Type B pancreatic cell (in vitro differentiated cells): ENCODE measurements at regions not wholly inside any gene's neighbourhood (a gene's known extent, or its start where the extent isn't known, plus 50 kb on each side); places are given as distances from the start of the nearest gene placed in this dataset.

ENCODE experiments used
- DNase-seq: peaks from one replicate; pipeline ENCODE4 v3.0.0; 2021; ENCODE audit warnings: mixed read lengths; ENCODE audit not compliant: unreplicated experiment; ENCODE audit errors: extremely low spot score
- H3K27ac Mint-ChIP-seq: 2 replicates; pipeline ENCODE4 v1.8.0; 2021; ENCODE audit warnings: mild to moderate bottlenecking, mixed read lengths
- H3K27me3 Mint-ChIP-seq: 2 replicates; pipeline ENCODE4 v1.8.0; 2021; ENCODE audit warnings: mixed read lengths
- H3K36me3 Mint-ChIP-seq: 2 replicates; pipeline ENCODE4 v1.8.0; 2021; ENCODE audit warnings: mixed read lengths
- H3K4me1 Mint-ChIP-seq: one replicate; pipeline ENCODE4 v1.8.0; 2021; ENCODE audit warnings: mixed read lengths; ENCODE audit not compliant: unreplicated experiment
- H3K4me3 Mint-ChIP-seq: 2 replicates; pipeline ENCODE4 v1.8.0; 2021; ENCODE audit warnings: mild to moderate bottlenecking, mixed read lengths
- H3K9me3 Mint-ChIP-seq: 2 replicates; pipeline ENCODE4 v1.8.0; 2021; ENCODE audit warnings: mixed read lengths
- CTCF ChIP-seq: fragments of 200-600 bp; sonication (generic); conservative IDR thresholded peaks from 2 replicates; pipeline ENCODE4 v1.5.0; 2021; ENCODE audit warnings: antibody characterized with exemption, mild to moderate bottlenecking

GRCh38 chr2:49251251-49251650 lies 96.9 kb upstream of the FSHR start:
- H3K9me3 Mint-ChIP-seq, result peaks cover 4% of the 10 kb centered on the region
- H3K4me3 Mint-ChIP-seq, result no peak overlapping the region
- H3K27ac Mint-ChIP-seq, result no peak overlapping the region
- no peaks in the 10 kb centered on the region for H3K4me1 Mint-ChIP-seq
- no peak for TF ChIP-seq CTCF
- DNase-seq, result no peak
- H3K27me3 Mint-ChIP-seq, result no peaks in the 10 kb centered on the region
- no peaks in the 10 kb centered on the region for H3K36me3 Mint-ChIP-seq

- H3K4me3 Mint-ChIP-seq, result no peak overlapping the region
- TF ChIP-seq CTCF, result no peak
- peaks cover 8% of the 10 kb centered on the region for H3K9me3 Mint-ChIP-seq
- no peak overlapping the region for H3K27ac Mint-ChIP-seq
- H3K27me3 Mint-ChIP-seq, result no peaks in the 10 kb centered on the region
- no peaks in the 10 kb centered on the region for H3K36me3 Mint-ChIP-seq
- DNase-seq, result no peak
- H3K4me1 Mint-ChIP-seq, result no peaks in the 10 kb centered on the region
Measured at GRCh38 chr2:49248506-49248905, 94.2 kb upstream of the FSHR start.

- Mint-ChIP-seq H3K27ac (no peak overlapping the region), H3K4me1 (no peaks in the 10 kb centered on the region), H3K36me3 (no peaks in the 10 kb centered on the region), H3K9me3 (peaks cover 8% of the 10 kb centered on the region), H3K4me3 (no peak overlapping the region), H3K27me3 (no peaks in the 10 kb centered on the region)
- DNase-seq, result no peak
- no peak for TF ChIP-seq CTCF
Measured at GRCh38 chr2:49241991-49242390, 87.7 kb upstream of the FSHR start.

GRCh38 chr2:49241501-49241900 lies 87.2 kb upstream of the FSHR start:
- TF ChIP-seq CTCF, result no peak
- Mint-ChIP-seq H3K27ac (no peak overlapping the region), H3K4me3 (no peak overlapping the region), H3K9me3 (peaks cover 6% of the 10 kb centered on the region), H3K36me3 (no peaks in the 10 kb centered on the region), H3K27me3 (no peaks in the 10 kb centered on the region), H3K4me1 (no peaks in the 10 kb centered on the region)
- no peak for DNase-seq

GRCh38 chr2:49240608-49241007 lies 86.3 kb upstream of the FSHR start:
- no peak for DNase-seq
- H3K4me1 Mint-ChIP-seq, result no peaks in the 10 kb centered on the region
- H3K36me3 Mint-ChIP-seq, result no peaks in the 10 kb centered on the region
- no peaks in the 10 kb centered on the region for H3K9me3 Mint-ChIP-seq
- no peaks in the 10 kb centered on the region for H3K27me3 Mint-ChIP-seq
- no peak overlapping the region for H3K4me3 Mint-ChIP-seq
- H3K27ac Mint-ChIP-seq, result no peak overlapping the region
- TF ChIP-seq CTCF, result no peak

GRCh38 chr2:49238604-49238960 lies 84.3 kb upstream of the FSHR start:
- H3K4me1 Mint-ChIP-seq, result no peaks in the 10 kb centered on the region
- DNase-seq, result no peak
- no peaks in the 10 kb centered on the region for H3K9me3 Mint-ChIP-seq
- H3K27ac Mint-ChIP-seq, result no peak overlapping the region
- H3K4me3 Mint-ChIP-seq, result no peak overlapping the region
- TF ChIP-seq CTCF, result no peak
- H3K36me3 Mint-ChIP-seq, result no peaks in the 10 kb centered on the region
- H3K27me3 Mint-ChIP-seq, result no peaks in the 10 kb centered on the region
